DMS153 (cell line): ENCODE measurements at regions not wholly inside any gene's neighbourhood (a gene's known extent, or its start where the extent isn't known, plus 50 kb on each side); places are given as distances from the start of the nearest gene placed in this dataset.
A peak's percentile ranks its signal among the peaks of the same experiment; 100 is the strongest.

ENCODE experiments used
- DNase-seq: peaks from one replicate; lab custom pipeline; 2025; lab: John Stamatoyannopoulos, UW

DNA sequence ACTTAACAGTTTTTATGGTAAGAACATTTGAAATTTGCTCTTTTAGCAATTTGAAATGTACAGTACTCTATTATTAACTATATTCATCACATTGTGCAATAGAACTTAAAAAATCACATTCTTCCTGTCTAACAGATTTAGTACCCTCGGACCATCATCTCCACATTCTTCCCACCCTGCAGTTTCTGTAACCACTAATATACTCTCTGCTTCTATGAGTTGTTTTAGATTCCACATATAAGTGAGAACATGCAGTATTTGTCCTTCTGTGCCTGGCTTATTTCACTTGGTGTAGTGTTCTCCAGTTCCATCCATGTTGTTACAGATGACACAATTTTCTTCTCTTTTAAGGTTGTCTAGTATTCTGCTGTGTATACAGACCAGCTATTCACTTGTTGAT lies 88.9 kb upstream of the SEC61G start:
- no peak for DNase-seq

DNA sequence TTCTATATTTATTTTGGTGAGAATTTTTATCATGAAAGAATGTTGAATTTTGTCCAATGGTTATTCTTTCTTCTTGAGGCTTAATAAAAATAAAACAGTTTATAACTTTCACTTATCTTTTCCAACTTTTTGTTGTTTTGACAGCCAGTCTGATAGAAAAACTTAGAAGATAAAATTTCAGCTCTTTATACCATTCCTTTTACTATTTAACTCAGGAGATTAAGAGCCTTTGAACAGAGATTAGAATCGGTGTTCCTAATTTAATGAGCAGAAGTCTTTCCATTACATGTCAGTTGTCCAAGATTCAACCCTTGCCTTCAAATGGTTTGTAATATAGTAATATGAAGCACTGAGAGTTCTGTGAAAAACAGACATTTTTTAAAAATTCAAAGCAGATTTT lies 97.8 kb upstream of the SEC61G start:
- DNase-seq: no peak

DNA sequence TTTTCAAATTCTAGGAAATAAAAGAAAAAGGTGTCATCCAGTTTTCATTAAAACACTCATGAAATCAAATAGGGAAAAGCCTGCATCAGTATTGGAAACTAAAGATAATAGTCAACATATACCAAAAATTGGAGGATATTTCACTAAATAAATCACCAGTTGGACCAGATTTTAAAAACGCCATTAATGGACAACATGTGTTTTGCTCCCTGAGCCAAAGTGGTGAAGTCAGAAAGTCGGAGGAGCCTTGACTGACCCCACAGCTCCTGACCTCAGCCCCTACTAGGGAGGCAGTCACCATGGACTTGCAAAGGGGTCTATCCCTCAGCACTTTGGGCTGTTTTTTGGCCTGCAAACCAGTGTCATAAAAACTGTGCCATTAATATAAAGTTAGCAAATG lies 98.3 kb upstream of the SEC61G start:
- DNase-seq: no peak

DNA sequence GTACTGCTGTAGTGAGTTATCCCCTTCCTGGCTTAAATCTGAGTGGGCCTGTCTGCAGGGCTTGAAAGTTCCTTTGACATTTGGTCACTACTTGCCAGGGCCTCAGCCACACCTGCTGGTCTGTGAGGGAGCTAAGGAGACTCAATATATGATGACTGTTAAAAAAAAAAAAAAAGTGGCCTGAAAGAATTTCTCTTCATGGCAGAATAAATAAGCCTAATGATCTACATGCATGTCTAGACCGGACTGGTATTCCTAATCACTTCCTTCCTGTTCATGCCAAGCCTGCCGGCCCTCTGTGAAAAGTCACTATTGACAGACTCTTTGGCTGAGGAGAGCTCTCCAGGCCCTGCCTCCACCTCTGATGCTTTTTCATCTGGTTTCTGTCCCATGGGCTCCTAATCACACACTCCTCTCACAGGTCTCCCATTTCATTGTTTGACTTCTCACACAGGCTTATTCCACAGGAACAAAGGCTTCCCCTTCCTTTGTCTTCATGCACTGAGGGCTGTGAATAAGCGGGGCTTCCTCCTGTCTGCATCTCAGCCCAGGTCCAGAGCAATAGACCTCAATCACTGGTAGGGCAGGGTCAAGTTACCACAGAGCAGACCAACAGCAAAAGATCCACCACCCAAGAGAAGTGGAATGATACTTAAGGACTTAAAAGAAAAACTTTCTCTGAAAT lies 99.1 kb upstream of the SEC61G start:
- DNase-seq: peak; percentile 97

DNA sequence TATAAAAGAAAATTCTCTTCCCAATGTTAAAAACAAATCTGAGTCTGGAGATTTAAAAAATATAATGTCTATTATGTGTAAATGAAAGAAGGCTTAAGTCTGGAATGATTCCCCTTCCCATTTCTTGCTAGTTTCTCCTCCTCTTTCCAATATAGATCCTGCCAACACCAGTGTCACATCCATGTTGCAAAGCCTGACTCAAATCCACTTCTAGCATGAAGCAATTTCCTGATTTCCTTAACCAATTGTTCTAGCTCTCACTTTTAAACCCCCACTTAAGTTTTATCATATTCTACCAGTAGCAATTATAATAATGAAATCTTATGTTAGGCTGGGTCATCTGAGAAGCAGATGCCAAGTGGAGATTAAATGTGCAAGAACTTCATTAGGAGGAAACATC lies 100.1 kb upstream of the SEC61G start:
- DNase-seq: no peak

DNA sequence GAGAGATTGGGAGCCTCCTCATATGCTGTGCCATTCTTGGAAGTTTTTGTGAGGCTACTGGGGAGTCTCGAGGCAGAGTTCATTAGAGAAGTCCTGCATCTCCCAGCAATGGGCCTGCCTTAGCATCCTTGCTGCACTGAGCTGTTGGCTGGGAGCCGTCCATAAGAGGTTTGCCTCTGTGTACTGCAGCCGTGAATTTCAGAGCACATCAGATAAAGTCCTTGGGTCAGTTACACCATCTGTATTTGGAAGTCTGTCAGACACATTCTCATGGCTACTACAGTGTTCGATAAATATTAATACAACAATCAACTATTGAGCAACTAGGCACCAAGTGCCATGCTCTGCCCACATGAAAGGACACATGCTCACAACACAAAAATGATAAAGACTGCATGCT lies 100.5 kb upstream of the SEC61G start:
- DNase-seq: no peak

DNA sequence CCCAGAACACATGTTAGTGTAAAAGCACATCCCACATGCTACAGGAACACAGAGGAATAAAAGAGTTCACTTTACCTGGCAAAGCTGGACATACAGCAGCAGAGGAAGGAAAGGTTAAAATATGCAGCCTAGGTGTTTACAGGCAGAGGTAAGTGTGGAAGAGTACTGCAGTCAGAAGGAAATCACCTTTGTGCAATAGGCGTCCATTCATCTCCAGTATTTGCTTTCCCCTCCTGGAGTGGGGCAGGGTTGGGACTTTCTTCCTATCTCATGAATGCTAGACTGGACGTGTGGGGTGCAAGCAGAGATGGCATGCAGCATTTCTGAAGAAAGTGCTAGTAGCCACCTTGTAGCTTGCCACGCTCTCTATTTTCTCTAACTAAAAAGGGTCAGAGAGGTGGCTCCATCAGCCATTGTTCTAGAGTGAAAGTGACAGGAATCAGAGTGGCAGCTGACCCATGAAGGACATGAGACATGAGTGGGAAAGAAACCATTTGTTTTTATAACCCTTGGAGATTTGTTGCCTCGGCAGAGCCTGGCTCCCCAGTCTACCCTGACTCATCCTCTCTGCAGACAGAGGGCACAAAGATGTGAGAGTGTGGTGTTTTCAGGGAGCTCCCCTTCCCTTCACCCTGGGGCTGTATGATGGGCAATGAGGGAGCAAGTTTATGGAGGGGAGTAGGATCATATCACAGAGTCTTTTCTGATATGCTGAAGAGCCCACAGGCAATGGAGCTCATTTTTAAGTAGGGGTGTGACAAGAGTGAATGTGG lies 101.2 kb upstream of the SEC61G start:
- peak; percentile 24 for DNase-seq

DNA sequence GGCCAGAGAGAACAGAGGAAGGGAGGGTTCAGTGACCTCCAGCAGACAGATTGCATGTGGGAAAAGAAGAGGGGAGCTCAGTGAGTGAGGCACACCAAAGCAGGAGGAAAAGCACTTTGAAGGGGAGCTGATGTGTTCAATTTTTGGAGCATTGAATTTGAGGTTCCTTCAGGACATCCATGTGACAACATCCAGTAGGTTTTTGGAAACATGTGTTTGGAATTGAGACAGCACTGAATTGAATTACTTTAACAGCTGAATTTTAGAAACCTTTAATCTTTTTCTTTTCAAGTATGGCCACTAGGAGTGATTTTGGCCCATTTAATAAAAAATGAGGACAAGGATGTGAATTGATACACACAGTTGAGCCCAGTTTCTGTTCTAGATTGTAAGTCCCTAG lies 101.8 kb upstream of the SEC61G start:
- no peak for DNase-seq

DNA sequence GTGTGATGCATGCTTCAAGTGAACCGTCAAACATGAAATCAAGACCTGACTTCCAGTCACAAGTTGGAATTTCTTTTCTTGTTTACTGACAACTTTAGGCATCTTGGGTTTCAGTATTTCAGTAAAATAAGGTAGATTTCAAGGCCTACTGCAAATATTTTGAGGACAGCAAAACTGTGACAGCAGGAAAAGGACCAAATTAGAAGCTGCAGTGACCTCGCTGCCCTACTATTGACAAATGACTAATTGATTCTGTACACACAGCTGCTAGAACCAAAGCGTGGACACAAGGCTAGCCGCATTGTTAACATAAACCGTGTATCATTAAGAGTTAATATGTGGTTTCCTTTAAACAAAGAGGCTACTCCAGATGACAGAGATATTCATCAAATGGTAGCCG lies 105.7 kb upstream of the SEC61G start:
- peak; percentile 91 for DNase-seq

DNA sequence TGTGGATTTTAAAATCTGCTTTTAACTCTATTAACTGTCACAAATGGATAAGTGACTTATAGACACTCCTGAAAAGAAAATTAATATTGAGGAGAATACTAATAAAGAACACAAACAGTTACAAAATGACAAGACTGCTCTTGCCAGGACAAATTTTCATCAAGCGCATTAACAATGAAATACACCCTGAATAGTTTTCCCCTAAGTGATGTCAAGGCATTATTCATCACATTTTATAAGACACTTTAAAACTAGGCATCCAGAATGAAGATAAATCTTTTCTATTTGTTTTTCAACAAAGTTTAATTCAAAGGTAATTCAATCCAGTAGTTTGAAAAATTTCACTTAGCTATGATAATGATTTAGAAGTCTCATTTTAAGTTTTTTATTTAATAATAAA lies 110.5 kb upstream of the SEC61G start:
- no peak for DNase-seq

DNA sequence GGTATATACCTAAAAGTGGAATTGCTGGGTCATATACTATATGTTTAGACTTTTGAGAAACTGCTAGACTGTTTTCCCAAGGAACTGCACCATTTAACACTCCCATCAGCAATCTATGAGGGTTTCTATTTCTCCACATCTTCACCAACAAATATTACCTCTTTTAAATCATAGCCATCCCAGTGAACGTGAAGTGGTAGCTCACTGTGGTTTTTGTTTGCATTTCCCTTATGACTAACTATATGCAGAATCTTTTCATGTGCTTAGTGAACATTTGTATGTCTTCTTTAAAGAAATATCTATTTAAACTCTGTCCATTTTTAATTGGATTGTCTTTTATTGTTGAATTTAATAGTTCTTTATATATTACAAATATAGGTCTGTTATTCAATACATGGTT lies 115.8 kb upstream of the SEC61G start:
- no peak for DNase-seq

DNA sequence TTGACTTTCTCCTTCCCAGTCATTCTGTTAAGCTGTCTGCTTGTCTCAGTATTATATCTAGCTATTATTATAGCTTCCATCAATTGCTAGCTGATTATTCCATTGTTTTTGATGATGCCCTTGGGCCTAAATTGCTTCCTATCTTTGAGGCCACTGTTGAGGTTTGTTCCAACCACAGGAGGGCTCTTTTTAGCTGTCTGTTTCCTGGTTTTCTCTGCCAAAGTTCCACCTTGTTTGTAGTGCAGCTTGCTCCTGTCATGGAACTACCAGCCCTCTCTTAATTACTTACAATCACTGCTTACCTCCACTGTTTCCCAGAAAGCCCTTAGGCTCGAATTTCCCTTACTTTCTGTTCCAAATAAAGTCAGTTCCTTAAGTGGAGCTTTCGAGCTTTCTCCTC lies 118.7 kb upstream of the SEC61G start:
- peak; percentile 44 for DNase-seq

DNA sequence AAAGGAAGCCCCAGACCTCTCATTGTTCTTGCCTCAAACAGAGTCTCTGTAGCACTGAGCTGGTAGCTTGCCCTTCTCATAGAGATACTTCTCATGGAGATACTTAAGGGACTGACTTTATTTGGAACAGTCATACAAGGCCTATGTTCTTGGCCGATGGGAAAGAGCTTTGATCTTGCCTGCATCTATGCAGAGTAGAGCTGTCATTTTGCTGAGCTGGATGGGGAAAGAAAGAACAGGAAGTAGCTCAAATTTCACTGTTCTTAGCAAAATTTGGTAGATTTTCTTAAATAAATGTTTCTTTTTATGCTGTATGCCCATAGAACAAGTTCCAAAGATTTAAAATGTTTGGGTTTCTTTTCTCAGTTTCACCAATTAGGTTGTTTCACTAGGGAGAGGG lies 119.3 kb upstream of the SEC61G start:
- DNase-seq: no peak

DNA sequence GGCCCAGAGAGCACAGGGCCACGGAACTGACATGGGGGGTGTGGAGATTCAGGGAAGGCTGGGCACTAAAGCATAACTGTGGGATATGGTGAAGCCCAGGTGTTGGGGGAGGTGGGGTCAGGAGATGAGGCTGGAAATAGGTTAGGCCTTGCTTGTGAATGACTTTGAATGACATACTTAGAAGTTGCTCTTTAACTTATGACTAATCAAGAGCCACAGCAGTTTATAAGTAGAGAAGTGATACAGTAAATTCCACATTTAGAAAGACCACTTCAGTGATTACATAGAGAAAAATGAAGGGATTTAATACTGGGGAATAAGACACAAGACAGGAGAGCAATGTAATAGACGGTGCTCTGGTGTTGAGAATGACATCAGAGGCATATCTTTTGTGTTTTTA lies 120.8 kb upstream of the SEC61G start:
- DNase-seq: no peak

DNA sequence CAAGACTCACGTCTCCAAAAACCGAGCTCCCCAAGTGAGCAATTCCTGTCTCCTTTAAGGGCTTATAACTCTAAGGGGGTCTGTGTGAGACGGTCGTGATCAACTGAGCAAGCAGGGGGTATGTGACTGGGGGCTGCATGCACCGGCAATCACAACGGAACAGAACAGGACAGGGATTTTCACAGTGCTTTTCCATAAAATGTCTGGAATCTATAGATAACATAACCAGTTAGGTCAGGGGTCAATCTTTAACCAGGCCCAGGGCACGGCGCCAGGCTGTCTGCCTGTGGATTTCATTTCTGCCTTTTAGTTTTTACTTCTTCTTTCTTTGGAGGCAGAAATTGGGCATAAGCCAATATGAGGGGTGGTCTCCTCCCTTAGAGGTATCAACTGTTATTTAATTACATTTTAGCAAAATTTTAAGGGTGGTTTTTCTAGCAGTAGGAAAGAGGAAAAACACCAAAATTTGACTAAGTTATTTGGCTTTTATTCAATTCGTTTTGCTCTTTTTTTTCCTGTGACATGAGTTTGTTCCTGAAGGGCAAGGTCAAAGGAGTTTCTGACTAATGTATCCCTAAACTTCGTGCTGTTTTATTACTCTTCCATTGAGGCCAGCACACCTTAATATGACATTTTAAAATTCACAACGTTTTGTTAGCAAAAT lies 121.4 kb upstream of the SEC61G start:
- no peak for DNase-seq

DNA sequence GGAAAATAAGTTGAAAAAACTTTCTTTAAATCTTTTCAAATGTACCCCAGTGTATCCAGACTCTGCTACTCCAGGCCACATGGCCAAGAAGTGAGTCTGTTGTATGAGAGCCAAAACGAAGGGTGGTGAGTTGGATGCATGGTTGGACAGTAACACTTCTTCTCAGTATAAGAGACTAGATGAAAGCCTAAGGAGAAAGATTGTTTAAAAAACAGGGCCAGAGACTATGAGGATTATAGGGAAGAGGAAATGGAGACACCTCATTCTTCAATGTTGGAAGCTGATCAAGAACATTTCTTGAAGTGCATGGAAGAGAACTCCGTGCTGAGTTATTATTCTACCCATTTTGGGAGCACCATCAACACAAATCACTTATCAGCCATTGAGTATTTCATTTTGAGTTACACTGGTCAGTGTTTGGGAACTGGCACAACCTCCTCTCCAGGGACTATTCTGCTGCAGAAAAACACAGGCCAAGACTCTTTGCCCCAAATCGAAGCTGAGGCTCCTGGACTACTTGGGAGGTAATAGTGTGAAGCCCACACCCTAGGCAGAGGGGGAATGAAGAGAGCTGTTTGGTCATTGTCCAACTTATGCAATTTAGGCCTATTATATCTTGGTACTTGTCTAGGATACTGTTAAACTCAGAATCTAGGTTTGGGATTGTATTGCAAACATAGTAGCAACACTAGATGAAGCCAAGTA lies 123.0 kb upstream of the SEC61G start:
- no peak for DNase-seq

DNA sequence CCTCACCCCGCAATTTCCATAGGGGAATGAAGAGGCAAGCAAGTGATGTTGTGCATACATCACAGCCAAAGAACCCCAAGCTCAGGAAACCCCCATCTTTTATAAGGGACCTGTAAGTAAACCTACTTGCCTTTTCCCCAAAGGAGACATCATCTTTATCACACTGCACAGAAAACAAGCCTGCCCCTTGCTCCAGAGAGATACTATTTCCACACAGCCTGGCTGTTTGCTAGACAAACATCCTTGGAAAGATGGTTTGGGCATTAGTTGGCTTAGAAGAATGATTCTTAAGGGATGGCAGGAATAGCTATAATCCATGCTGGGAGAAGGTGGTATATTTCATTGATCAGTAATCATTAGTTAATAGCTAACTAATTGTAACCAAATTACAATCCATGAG lies 123.7 kb upstream of the SEC61G start:
- no peak for DNase-seq

DNA sequence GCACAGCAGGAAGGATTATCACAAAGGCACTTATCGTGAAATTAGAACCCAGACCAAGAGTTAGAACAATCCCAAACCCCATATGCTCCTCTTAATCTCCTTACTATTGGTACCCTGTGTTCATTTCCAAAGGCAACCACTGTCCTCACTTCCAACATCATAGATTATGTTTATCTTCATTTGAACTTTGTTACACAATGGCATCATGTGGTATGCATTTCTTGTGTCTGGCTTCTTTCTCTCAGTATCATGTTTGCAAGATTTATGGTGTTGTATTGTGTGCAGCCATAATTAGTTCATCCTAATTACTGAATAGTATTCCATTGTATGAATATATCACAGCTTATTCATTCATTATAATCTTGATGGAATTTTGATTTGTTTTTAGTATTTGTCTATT lies 124.6 kb upstream of the SEC61G start:
- DNase-seq: no peak

DNA sequence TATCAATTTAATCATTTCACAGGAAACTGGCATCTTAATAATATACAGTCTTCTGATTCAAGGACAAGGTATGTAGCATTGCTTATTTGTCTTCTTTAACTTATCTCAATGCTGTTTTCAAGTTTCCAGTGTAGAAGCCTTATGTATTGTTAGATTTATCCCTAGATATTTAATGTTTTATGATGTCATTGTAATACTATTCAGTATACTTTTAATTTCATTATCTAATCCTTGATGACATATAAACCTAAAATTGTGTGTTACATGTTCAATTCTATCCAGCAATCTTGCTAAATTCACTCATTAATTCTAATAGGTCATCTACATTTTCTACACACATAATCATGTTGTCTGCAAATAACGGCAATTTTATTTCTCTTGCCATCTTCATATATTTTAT lies 126.3 kb upstream of the SEC61G start:
- DNase-seq: no peak

DNA sequence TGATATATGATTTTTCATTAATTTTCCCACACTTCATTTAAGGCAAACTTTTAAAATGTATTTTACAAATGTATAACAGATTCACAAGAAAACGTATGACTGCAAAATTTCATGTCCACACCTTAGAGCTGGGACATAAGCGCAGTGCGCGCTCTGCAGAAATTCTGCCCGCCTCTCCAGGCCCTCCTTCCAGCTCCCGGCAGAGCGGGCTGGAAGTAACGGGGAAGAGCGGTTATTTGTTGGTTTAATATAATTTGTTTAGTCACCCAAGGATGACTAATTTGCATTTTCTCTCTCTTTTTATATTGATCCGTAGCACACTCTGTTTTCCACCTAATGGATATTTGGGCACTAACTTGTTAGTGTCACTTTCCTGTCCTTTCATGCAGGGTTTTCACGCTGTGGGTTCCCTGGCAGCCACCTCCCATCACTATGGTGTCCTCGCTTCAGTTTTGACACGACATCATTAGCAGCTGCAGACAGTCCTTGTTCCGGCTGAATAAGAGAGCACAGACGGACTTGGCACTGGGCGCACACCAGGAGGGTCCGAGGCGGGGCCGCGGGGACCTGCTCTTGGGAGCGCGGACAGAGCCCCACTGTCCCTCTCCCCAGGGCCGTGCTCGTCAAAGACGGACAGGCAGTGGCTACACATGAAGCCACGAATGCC lies 129.2 kb upstream of the SEC61G start:
- no peak for DNase-seq

DNA sequence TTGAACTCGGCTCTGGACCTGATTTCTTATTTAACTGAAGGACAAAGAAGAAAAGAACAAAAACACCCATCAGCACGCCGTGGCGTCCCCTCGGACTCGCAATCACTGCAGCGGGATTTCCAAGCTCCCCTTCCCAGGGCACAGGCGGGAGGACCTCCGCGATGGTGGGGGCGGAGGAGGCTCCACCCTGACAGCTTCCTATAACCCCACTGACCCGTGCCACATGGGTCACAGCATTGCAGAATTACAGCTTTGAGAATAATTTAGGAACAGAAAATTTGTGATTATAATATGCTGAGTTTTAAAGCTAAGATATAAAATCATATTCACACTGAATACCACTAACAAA lies 129.7 kb upstream of the SEC61G start:
- DNase-seq: no peak

DNA sequence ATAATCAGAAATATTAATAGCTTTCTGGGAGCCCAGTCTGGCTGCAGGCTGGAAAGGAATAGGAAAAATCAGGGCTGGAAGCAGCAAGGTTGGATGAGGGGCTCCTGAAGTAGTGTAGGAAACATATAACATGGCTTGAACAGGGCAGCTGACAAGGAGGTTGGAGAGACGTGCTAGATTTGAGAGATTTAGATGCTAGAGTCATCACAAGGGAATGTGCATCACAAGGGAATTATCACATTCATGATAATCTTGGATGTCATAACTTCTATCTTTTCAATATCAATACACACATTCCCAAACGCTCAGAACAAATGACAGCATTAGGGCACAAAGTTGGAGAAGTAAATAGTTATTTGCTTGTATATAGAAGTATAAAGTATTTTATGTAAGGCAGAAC lies 120.9 kb upstream of the EGFR start:
- DNase-seq: no peak
